ENCODE measurements at regions not wholly inside any gene's neighbourhood (a gene's known extent, or its start where the extent isn't known, plus 50 kb on each side); places are given as distances from the start of the nearest gene placed in this dataset.

- no peaks in the 10 kb centered on the region for H3K36me3 ChIP-seq
- TF ChIP-seq CTCF (IDR thresholded peaks at IDR 0.05), result no peak
- intact Hi-C loops (cut with DNase I; ENCODE audit: low total_unique reads), result no loop called here
- H3K27me3 ChIP-seq, result no peaks in the 10 kb centered on the region
- H3K9me3 ChIP-seq, result no peaks in the 10 kb centered on the region
- no peak overlapping the region for H3K27ac ChIP-seq
- no peaks in the 10 kb centered on the region for H3K4me1 ChIP-seq
- H3K4me3 ChIP-seq, result no peak overlapping the region
- no peak for DNase-seq
These were observed 89.1 kb upstream of the FAM180A start for GRCh38 chr7:135837675-135838074.

GRCh38 chr7:135834266-135834665, 85.7 kb upstream of the FAM180A start:
- no peaks in the 10 kb centered on the region for H3K4me1 ChIP-seq
- intact Hi-C loops (cut with DNase I; ENCODE audit: low total_unique reads), result no loop called here
- H3K27ac ChIP-seq, result no peak overlapping the region
- DNase-seq, result no peak
- no peaks in the 10 kb centered on the region for H3K27me3 ChIP-seq
- H3K9me3 ChIP-seq, result no peaks in the 10 kb centered on the region
- no peaks in the 10 kb centered on the region for H3K36me3 ChIP-seq
- TF ChIP-seq CTCF (IDR thresholded peaks at IDR 0.05), result no peak
- H3K4me3 ChIP-seq, result no peak overlapping the region

- no peak overlapping the region for H3K4me3 ChIP-seq
- H3K27ac ChIP-seq, result no peak overlapping the region
- DNase-seq, result no peak
- H3K27me3 ChIP-seq, result no peaks in the 10 kb centered on the region
- intact Hi-C loops (cut with DNase I; ENCODE audit: low total_unique reads), result no loop called here
- H3K4me1 ChIP-seq, result no peaks in the 10 kb centered on the region
- no peaks in the 10 kb centered on the region for H3K9me3 ChIP-seq
- H3K36me3 ChIP-seq, result no peaks in the 10 kb centered on the region
- no peak for TF ChIP-seq CTCF (IDR thresholded peaks at IDR 0.05)
These were observed 85.0 kb upstream of the FAM180A start for GRCh38 chr7:135833642-135834041.

GRCh38 chr7:135831455-135832195, 83.0 kb upstream of the FAM180A start:
- Histone ChIP-seq H3K27ac (no peak overlapping the region), H3K4me1 (no peaks in the 10 kb centered on the region)
- no peak for TF ChIP-seq CTCF (IDR thresholded peaks at IDR 0.05)

GRCh38 chr7:135828604-135829003, 80.0 kb upstream of the FAM180A start:
- Histone ChIP-seq H3K27me3 (no peaks in the 10 kb centered on the region), H3K4me1 (no peaks in the 10 kb centered on the region), H3K4me3 (no peak overlapping the region), H3K36me3 (no peaks in the 10 kb centered on the region), H3K9me3 (no peaks in the 10 kb centered on the region), H3K27ac (no peak overlapping the region)
- no peak for TF ChIP-seq CTCF (IDR thresholded peaks at IDR 0.05)
- DNase-seq, result no peak
- intact Hi-C loops (cut with DNase I; ENCODE audit: low total_unique reads), result no loop called here

More at GRCh38 chr7:135831455-135832195, 83.0 kb upstream of the FAM180A start:
- Histone ChIP-seq H3K27me3 (no peaks in the 10 kb centered on the region), H3K9me3 (no peaks in the 10 kb centered on the region), H3K36me3 (no peaks in the 10 kb centered on the region), H3K4me3 (no peak overlapping the region)
- no peak for DNase-seq
- intact Hi-C loops (cut with DNase I; ENCODE audit: low total_unique reads), result no loop called here

Measured in tibial artery (tissue), 4 donors.